Astrocyte (in vitro differentiated cells and primary cell): ENCODE measurements at regions not wholly inside any gene's neighbourhood (a gene's known extent, or its start where the extent isn't known, plus 50 kb on each side); places are given as distances from the start of the nearest gene placed in this dataset.

ENCODE experiments used
- DNase-seq: peaks from one replicate; pipeline ENCODE4 v3.0.0-alpha.2; 2010; ENCODE audit warnings: low read depth
- FAIRE-seq: peaks from 2 replicates; lab custom pipeline; 2011; peaks lifted over from hg19 to GRCh38; lab: Jason Lieb, UNC
- H2AFZ ChIP-seq: 2 replicates; pipeline ENCODE4 v1.6.0; 2012; ENCODE audit warnings: low read depth, low read length, inconsistent platforms
- H3K27ac ChIP-seq: 2 replicates; pipeline ENCODE4 v1.5.1; 2011; ENCODE audit warnings: low read depth, low read length, inconsistent platforms
- H3K27me3 ChIP-seq: 2 replicates; pipeline ENCODE4 v1.6.0; 2011; ENCODE audit warnings: low read length, inconsistent platforms; ENCODE audit not compliant: insufficient read depth
- H3K36me3 ChIP-seq: 2 replicates; pipeline ENCODE4 v1.5.1; 2011; ENCODE audit warnings: low read length, inconsistent platforms; ENCODE audit not compliant: insufficient read depth
- H3K4me1 ChIP-seq: 2 replicates; pipeline ENCODE4 v1.5.1; 2011; ENCODE audit warnings: low read length, inconsistent platforms; ENCODE audit not compliant: insufficient read depth
- H3K4me2 ChIP-seq: 2 replicates; pipeline ENCODE4 v1.6.0; 2012; ENCODE audit warnings: low read length, inconsistent platforms
- H3K4me3 ChIP-seq: 2 replicates; pipeline ENCODE4 v1.5.1; 2011; ENCODE audit warnings: low read depth, mild to moderate bottlenecking, low read length, inconsistent platforms; ENCODE audit not compliant: insufficient read depth
- H3K79me2 ChIP-seq: 2 replicates; pipeline ENCODE4 v1.6.0; 2012; ENCODE audit warnings: mild to moderate bottlenecking, low read length, inconsistent platforms; ENCODE audit not compliant: insufficient read depth
- H3K9ac ChIP-seq: 2 replicates; pipeline ENCODE4 v1.6.0; 2012; ENCODE audit warnings: mild to moderate bottlenecking, low read length, inconsistent platforms
- H3K9me3 ChIP-seq: 2 replicates; pipeline ENCODE4 v1.5.1; 2012; ENCODE audit warnings: low read depth, mild to moderate bottlenecking, low read length, inconsistent platforms; ENCODE audit not compliant: insufficient read depth
- H4K20me1 ChIP-seq: 2 replicates; pipeline ENCODE4 v1.6.0; 2012; ENCODE audit warnings: low read length, inconsistent platforms; ENCODE audit not compliant: insufficient read depth
- H3K27ac Mint-ChIP-seq: one replicate; pipeline ENCODE4 v1.8.0; 2021; ENCODE audit warnings: mild to moderate bottlenecking, mixed read lengths; ENCODE audit not compliant: unreplicated experiment
- H3K27me3 Mint-ChIP-seq: one replicate; pipeline ENCODE4 v1.8.0; 2021; ENCODE audit warnings: low read depth, mixed read lengths; ENCODE audit not compliant: unreplicated experiment
- H3K36me3 Mint-ChIP-seq: one replicate; pipeline ENCODE4 v1.8.0; 2021; ENCODE audit warnings: low read depth, mixed read lengths; ENCODE audit not compliant: unreplicated experiment
- H3K4me1 Mint-ChIP-seq: one replicate; pipeline ENCODE4 v1.8.0; 2021; ENCODE audit warnings: low read depth, mixed read lengths; ENCODE audit not compliant: unreplicated experiment
- H3K4me3 Mint-ChIP-seq: one replicate; pipeline ENCODE4 v1.8.0; 2021; ENCODE audit warnings: mild to moderate bottlenecking, moderate library complexity, mixed read lengths; ENCODE audit not compliant: unreplicated experiment
- H3K9me3 Mint-ChIP-seq: one replicate; pipeline ENCODE4 v1.8.0; 2021; ENCODE audit warnings: mild to moderate bottlenecking, mixed read lengths; ENCODE audit not compliant: unreplicated experiment
- EZH2 ChIP-seq: IDR thresholded peaks from 2 replicates; pipeline ENCODE4 v1.6.1; 2012; ENCODE audit warnings: mild to moderate bottlenecking, low read length, inconsistent platforms; ENCODE audit not compliant: insufficient read depth
- TF ChIP-seq, protein P1 (sequence below): IDR thresholded peaks from 2 replicates; pipeline ENCODE4 v1.5.1; 2011; ENCODE audit warnings: low read depth, mild to moderate bottlenecking, inconsistent platforms, low read length, moderate library complexity; ENCODE audit not compliant: insufficient read depth

DNA sequence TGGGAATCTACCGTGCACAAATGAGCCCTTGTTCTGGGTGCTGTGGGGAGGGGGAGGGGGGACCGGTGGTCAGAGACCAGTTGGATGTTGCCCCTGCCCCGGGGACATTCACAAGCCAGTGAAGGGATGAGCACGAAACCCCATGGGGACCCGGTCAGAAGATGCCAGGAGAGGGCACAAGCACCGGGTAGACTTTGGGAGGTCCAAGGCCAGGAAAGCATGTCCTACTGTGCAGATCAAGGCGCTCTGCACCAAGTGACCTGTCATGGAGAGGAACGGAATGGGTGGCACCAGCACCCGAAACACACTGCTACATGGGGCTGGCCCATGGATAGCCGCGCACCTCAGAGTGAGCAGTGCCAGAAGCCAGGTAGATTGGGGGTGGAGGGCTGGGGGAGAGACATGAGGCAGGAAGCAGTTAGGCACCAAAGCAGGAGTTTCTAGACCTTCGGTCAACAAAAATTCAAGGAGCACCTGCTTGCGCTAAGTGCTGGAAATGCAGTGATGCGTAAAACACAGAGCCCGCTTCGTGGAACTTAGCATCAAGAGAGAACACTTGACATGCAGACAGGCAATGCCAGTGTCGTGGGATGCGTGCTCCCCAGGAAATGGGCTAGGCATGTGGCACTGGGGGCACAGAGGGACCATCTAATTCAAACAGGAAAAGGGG, 99.1 kb downstream of the CPN2 start:
- H3K27me3 ChIP-seq, result peaks cover 44% of the 10 kb centered on the region
- no peak overlapping the region for H3K27ac Mint-ChIP-seq

DNA sequence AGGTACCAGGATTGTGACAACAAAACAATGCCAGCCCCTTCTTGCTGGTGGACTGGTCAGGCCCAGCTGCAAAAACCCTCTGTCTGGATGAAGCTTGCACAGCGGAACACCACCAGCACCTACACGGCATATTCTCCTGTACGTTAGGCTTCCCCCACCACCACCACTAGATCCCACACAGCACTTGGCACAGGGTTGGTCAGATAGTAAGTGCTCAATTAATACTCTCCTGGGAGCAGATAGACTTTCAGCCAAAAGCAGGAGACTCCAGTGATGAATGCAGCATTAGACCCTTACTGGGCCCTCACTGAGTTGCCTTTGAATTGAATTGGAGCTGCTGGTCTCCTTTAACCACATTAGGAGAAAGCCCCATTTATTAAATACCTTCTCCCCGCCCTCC, 97.9 kb downstream of the CPN2 start:
- Histone ChIP-seq H4K20me1 (no peaks in the 10 kb centered on the region), H2AFZ (no peak overlapping the region), H3K4me3 (no peak overlapping the region), H3K4me1 (peaks cover 6% of the 10 kb centered on the region), H3K27ac (no peak overlapping the region), H3K9me3 (peaks cover 4% of the 10 kb centered on the region), H3K36me3 (no peaks in the 10 kb centered on the region), H3K9ac (no peak overlapping the region), H3K4me2 (no peak overlapping the region), H3K27me3 (peaks cover 42% of the 10 kb centered on the region), H3K79me2 (no peaks in the 10 kb centered on the region)
- H3K36me3 Mint-ChIP-seq, result peaks cover 2% of the 10 kb centered on the region
- peaks cover 75% of the 10 kb centered on the region for H3K27me3 Mint-ChIP-seq
- DNase-seq (no peak), FAIRE-seq (no peak)
- TF ChIP-seq EZH2, result no peak
- peaks cover 2% of the 10 kb centered on the region for H3K4me1 Mint-ChIP-seq
- no peak overlapping the region for H3K4me3 Mint-ChIP-seq
- H3K9me3 Mint-ChIP-seq, result peaks cover 7% of the 10 kb centered on the region
- no peak overlapping the region for H3K27ac Mint-ChIP-seq

More for the DNA sequence above, 99.1 kb downstream of the CPN2 start:
- H2AFZ ChIP-seq, result no peak overlapping the region
- H3K4me2 ChIP-seq, result no peak overlapping the region
- H3K4me1 Mint-ChIP-seq, result peaks cover 2% of the 10 kb centered on the region
- TF ChIP-seq EZH2, result no peak
- TF ChIP-seq, protein P1, sequence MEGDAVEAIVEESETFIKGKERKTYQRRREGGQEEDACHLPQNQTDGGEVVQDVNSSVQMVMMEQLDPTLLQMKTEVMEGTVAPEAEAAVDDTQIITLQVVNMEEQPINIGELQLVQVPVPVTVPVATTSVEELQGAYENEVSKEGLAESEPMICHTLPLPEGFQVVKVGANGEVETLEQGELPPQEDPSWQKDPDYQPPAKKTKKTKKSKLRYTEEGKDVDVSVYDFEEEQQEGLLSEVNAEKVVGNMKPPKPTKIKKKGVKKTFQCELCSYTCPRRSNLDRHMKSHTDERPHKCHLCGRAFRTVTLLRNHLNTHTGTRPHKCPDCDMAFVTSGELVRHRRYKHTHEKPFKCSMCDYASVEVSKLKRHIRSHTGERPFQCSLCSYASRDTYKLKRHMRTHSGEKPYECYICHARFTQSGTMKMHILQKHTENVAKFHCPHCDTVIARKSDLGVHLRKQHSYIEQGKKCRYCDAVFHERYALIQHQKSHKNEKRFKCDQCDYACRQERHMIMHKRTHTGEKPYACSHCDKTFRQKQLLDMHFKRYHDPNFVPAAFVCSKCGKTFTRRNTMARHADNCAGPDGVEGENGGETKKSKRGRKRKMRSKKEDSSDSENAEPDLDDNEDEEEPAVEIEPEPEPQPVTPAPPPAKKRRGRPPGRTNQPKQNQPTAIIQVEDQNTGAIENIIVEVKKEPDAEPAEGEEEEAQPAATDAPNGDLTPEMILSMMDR, result no peak
- H3K4me3 ChIP-seq, result no peak overlapping the region
- no peaks in the 10 kb centered on the region for H3K9me3 ChIP-seq
- H3K36me3 Mint-ChIP-seq, result peaks cover 1% of the 10 kb centered on the region
- no peaks in the 10 kb centered on the region for H4K20me1 ChIP-seq
- H3K4me1 ChIP-seq, result peaks cover 6% of the 10 kb centered on the region
- no peaks in the 10 kb centered on the region for H3K36me3 ChIP-seq
- FAIRE-seq (no peak), DNase-seq (no peak)
- H3K27ac ChIP-seq, result no peak overlapping the region
- H3K27me3 Mint-ChIP-seq, result peaks cover 85% of the 10 kb centered on the region
- peaks cover 3% of the 10 kb centered on the region for H3K9me3 Mint-ChIP-seq
- no peaks in the 10 kb centered on the region for H3K79me2 ChIP-seq
- H3K4me3 Mint-ChIP-seq, result no peak overlapping the region
- H3K9ac ChIP-seq, result no peak overlapping the region

DNA sequence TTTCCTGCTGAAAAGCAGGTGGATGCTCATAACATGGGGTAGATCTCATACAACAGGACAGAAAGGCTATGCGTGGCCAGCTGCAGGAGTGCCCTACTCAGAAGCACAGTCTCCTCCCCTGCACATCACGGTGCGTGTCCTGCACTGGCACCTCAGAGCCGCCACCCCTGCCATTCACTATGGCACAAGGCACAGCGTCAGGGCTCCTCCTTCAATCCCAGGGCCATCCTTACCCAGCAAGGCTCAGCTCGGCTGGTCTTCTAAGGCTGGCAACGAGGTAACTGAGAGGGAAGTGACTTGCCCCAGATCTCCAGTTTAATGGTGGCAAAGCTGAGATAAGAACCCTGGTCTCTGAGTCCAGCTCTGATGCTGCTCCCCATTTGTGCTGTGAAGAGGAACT, 97.1 kb downstream of the CPN2 start:
- Histone ChIP-seq H3K79me2 (no peaks in the 10 kb centered on the region), H3K4me2 (no peak overlapping the region), H3K4me1 (peaks cover 6% of the 10 kb centered on the region), H2AFZ (no peak overlapping the region), H3K36me3 (no peaks in the 10 kb centered on the region), H4K20me1 (no peaks in the 10 kb centered on the region), H3K27me3 (peaks cover 36% of the 10 kb centered on the region), H3K27ac (no peak overlapping the region), H3K9me3 (peaks cover 4% of the 10 kb centered on the region), H3K4me3 (no peak overlapping the region), H3K9ac (no peak overlapping the region)
- Mint-ChIP-seq H3K27ac (no peak overlapping the region), H3K4me3 (no peak overlapping the region), H3K36me3 (peaks cover 2% of the 10 kb centered on the region), H3K27me3 (peaks cover 67% of the 10 kb centered on the region), H3K4me1 (peaks cover 2% of the 10 kb centered on the region), H3K9me3 (peaks cover 7% of the 10 kb centered on the region)
- TF ChIP-seq, protein P1, result no peak
- no peak for TF ChIP-seq EZH2
- FAIRE-seq, result no peak
- DNase-seq, result no peak
